Calu3 (cell line): ENCODE measurements at regions not wholly inside any gene's neighbourhood (a gene's known extent, or its start where the extent isn't known, plus 50 kb on each side); places are given as distances from the start of the nearest gene placed in this dataset.

Source experiments
- BruUV-seq: library from RNA; stranded (reverse); fragments of 400-500 nt; replicated peaks from 2 replicates; lab custom pipeline; 2021; lab: Mats Ljungman, UMichigan
- CTCF ChIA-PET: fragments of 300-600 bp; sonication (Branson Sonifier 250); formaldehyde crosslinking; loops from one replicate; lab custom pipeline; 2022; ENCODE audit warnings: antibody characterized with exemption; lab: Charles Lee
- DNase-seq: peaks from one replicate; pipeline ENCODE4 v3.0.0; 2022
- H3K27ac Mint-ChIP-seq: one replicate; pipeline ENCODE4 v1.8.0; 2022; ENCODE audit warnings: mixed read lengths; ENCODE audit not compliant: unreplicated experiment
- H3K27me3 Mint-ChIP-seq: one replicate; pipeline ENCODE4 v1.8.0; 2022; ENCODE audit warnings: mixed read lengths; ENCODE audit not compliant: unreplicated experiment
- H3K36me3 Mint-ChIP-seq: one replicate; pipeline ENCODE4 v1.8.0; 2022; ENCODE audit warnings: mild to moderate bottlenecking, moderate library complexity, mixed read lengths; ENCODE audit not compliant: insufficient read depth, unreplicated experiment
- H3K4me1 Mint-ChIP-seq: one replicate; pipeline ENCODE4 v1.8.0; 2022; ENCODE audit warnings: mild to moderate bottlenecking, low read depth, mixed read lengths; ENCODE audit not compliant: unreplicated experiment
- H3K4me3 Mint-ChIP-seq: one replicate; pipeline ENCODE4 v1.8.0; 2022; ENCODE audit warnings: mild to moderate bottlenecking, low read depth, moderate library complexity, mixed read lengths; ENCODE audit not compliant: unreplicated experiment
- H3K9me3 Mint-ChIP-seq: one replicate; pipeline ENCODE4 v1.8.0; 2022; ENCODE audit warnings: low read depth, mixed read lengths; ENCODE audit not compliant: unreplicated experiment
- intact Hi-C: fragments of 100-400 bp; cut with micrococcal nuclease; formaldehyde crosslinking; loops from one replicate; pipeline ENCODE4 v1.10.0; 2022; ENCODE audit not compliant: unreplicated experiment
- TF ChIP-seq, protein P1 (sequence below): fragments of 200-600 bp; IDR thresholded peaks from one replicate; pipeline ENCODE4 v1.8.0; 2022; ENCODE audit warnings: antibody characterized with exemption; ENCODE audit not compliant: unreplicated experiment

DNA sequence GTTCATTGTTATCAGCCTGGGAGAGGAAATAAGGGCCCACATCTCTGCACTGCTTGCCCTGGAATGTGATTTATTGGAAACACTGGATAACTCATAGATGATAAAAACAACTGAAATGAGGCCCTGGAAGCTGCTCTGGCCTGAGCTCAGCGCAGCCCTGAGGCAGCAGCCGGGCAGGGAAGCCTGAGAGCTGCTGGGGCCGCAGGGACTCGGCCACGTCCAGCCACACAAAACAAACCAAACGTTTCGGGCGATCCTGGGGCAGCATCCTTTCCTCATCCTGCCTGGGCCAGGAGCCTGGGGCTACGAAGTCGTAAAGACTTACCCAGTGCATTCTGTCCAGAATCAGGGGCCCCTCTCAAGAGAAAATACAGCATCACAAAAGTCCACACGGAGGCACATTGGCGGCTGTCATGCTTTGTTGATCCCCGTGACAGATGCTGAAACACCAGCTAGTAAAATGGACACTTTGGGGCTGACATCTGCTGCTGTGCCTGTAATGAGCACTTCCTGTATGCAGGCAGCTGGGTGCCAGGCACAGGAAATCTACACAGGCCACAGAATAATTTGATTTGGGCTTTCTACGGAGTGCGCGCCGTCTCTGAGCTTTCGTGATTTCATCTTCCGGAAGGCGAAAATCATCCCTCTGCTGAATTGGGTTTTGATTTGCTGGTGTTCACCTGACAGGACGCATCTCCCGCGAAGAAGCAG, 250.6 kb downstream of the EIPR1 start:
- Mint-ChIP-seq H3K27me3 (no peaks in the 10 kb centered on the region), H3K27ac (no peak overlapping the region), H3K4me1 (no peaks in the 10 kb centered on the region), H3K36me3 (no peaks in the 10 kb centered on the region), H3K9me3 (no peaks in the 10 kb centered on the region), H3K4me3 (no peak overlapping the region)
- TF ChIP-seq, protein P1, sequence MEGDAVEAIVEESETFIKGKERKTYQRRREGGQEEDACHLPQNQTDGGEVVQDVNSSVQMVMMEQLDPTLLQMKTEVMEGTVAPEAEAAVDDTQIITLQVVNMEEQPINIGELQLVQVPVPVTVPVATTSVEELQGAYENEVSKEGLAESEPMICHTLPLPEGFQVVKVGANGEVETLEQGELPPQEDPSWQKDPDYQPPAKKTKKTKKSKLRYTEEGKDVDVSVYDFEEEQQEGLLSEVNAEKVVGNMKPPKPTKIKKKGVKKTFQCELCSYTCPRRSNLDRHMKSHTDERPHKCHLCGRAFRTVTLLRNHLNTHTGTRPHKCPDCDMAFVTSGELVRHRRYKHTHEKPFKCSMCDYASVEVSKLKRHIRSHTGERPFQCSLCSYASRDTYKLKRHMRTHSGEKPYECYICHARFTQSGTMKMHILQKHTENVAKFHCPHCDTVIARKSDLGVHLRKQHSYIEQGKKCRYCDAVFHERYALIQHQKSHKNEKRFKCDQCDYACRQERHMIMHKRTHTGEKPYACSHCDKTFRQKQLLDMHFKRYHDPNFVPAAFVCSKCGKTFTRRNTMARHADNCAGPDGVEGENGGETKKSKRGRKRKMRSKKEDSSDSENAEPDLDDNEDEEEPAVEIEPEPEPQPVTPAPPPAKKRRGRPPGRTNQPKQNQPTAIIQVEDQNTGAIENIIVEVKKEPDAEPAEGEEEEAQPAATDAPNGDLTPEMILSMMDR: no peak
- BruUV-seq: no TSS peak
- intact Hi-C loops: no loop called here
- CTCF ChIA-PET: interaction anchor here (0.7 kb wide), 1 partner anchor 95 kb away, joined by 3 read pairs; no protein-coding TSS in a partner anchor
- no peak for DNase-seq

DNA sequence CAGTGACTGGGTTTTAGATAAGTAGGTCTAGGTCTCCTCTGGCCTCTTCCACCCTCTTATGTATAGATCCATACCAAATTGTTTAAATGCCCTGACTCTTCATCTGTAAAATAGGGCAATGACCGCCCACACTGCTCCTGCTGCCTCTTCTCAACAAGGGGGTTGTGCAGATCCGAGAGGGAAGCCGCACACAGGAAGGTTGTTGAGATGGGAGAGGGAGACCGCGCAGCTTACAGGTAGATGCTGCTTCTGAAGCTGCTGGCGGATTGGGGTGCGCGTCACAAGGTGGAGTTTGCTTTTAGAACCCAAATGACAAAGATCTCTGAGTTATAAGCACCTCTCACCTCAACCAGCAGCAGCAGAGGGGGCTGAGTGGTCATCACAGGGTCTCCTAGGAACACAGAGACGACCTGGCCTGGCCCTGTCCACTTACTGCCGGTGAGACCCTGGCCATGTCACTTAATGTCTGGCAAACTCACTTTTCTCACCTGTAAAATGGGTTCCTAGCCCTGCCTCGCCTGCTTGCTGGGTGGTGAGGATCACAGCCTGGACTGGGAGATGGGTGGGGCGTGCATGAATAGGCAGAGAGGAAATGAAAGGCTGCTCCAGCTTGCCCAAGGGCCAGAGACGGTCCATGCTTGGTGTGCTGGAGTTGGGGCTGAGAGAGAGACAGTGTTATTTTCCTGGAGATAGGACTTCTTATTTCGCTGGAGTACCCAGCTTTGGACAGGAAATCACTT, 251.3 kb downstream of the EIPR1 start:
- TF ChIP-seq, protein P1: no peak
- no TSS peak for BruUV-seq

DNA sequence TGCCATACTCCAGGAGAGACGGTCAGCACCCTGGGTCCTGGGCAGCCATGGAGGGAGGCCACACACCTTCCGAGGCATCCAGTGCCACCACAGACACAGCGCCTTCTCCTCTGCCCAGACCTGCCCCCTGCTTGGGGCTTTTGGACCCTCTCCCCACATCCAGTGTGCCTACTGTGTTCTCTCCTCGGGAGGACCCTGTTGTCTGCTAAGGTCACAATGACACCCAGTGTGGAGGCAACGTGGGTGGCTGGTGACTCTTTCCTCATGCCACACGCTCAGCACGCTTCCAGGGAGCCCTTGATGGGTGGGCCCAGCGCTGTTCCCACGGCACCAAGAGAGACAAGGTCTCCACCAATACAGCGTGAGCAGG, 251.9 kb downstream of the EIPR1 start:
- BruUV-seq: no TSS peak
- H3K27me3 Mint-ChIP-seq: no peaks in the 10 kb centered on the region
- H3K9me3 Mint-ChIP-seq: no peaks in the 10 kb centered on the region
- no peaks in the 10 kb centered on the region for H3K36me3 Mint-ChIP-seq
- TF ChIP-seq, protein P1: no peak
- DNase-seq: no peak
- intact Hi-C loops: no loop called here
- H3K27ac Mint-ChIP-seq: no peak overlapping the region
- no peaks in the 10 kb centered on the region for H3K4me1 Mint-ChIP-seq
- no peak overlapping the region for H3K4me3 Mint-ChIP-seq
- CTCF ChIA-PET: no interaction called here

More for the DNA sequence above, 251.3 kb downstream of the EIPR1 start:
- Mint-ChIP-seq H3K4me3 (no peak overlapping the region), H3K36me3 (no peaks in the 10 kb centered on the region), H3K9me3 (no peaks in the 10 kb centered on the region), H3K27ac (no peak overlapping the region), H3K4me1 (no peaks in the 10 kb centered on the region), H3K27me3 (no peaks in the 10 kb centered on the region)
- CTCF ChIA-PET: no interaction called here
- no peak for DNase-seq
- intact Hi-C loops: no loop called here

DNA sequence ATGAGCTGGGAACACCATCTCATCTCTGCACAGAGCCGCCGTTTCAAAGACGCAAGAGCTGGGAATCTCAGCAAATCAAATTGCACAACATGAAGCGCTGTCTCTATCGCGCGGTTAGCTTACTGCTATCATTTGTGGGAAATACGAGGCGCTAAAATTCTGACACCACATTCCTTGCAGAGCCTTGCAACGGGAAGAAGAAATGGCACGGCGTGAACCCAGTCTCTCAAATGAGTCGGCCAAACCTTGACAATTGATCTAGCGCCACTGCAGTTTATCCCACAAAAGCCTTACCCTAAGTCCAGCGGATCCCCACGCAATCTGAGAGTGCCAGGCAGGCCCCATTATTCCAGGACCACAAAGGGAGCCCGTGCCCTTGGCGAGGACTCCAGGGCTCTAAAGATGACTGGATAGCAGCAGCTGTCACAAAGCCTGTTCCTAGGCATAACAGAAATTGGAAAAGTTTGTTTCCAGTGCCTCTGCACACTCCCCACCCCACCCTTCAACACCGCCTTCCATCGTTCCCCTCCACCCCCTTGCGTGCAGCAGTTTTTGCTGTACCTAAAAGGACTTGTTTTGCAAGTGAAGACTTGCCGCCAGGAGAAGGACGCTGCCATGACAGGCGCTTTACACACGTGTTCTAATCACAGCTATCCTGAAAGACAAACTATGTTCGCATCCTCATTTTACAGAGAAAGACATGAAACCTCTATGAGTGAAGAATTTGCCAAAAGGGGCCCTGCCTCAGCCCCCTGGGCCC, 252.4 kb downstream of the EIPR1 start:
- intact Hi-C loops: no loop called here
- Mint-ChIP-seq H3K4me3 (no peak overlapping the region), H3K27me3 (no peaks in the 10 kb centered on the region), H3K9me3 (no peaks in the 10 kb centered on the region), H3K4me1 (no peaks in the 10 kb centered on the region), H3K36me3 (no peaks in the 10 kb centered on the region), H3K27ac (no peak overlapping the region)
- CTCF ChIA-PET: no interaction called here
- no TSS peak for BruUV-seq
- TF ChIP-seq, protein P1: no peak
- no peak for DNase-seq
